OCI-LY1 (cell line): ENCODE measurements at regions not wholly inside any gene's neighbourhood (a gene's known extent, or its start where the extent isn't known, plus 50 kb on each side); places are given as distances from the start of the nearest gene placed in this dataset.

Experiments used
- H2AFZ ChIP-seq: fragments of 200-600 bp; sonication (generic), shearing (Covaris generic); 2 replicates; pipeline ENCODE4 v1.6.0; 2014; ENCODE audit warnings: antibody characterized with exemption, mild to moderate bottlenecking, low read length
- H3F3A ChIP-seq: fragments of 200-600 bp; sonication (generic), shearing (Covaris generic); 2 replicates; pipeline ENCODE4 v1.6.0; 2014; ENCODE audit warnings: mild to moderate bottlenecking, antibody characterized with exemption, low read length, moderate library complexity; ENCODE audit not compliant: insufficient read depth
- H3K27ac ChIP-seq: fragments of 200-600 bp; sonication (generic); 2 replicates; pipeline ENCODE4 v1.5.1; 2014; ENCODE audit warnings: low read length, mixed run types, mild to moderate bottlenecking, low read depth; ENCODE audit not compliant: poor library complexity, severe bottlenecking
- H3K27me3 ChIP-seq: fragments of 200-600 bp; sonication (generic); 2 replicates; pipeline ENCODE4 v1.6.0; 2014; ENCODE audit warnings: antibody characterized with exemption, mild to moderate bottlenecking, low read length, moderate library complexity; ENCODE audit not compliant: insufficient read depth
- H3K36me3 ChIP-seq: fragments of 200-600 bp; sonication (generic); 2 replicates; pipeline ENCODE4 v1.6.1; 2014; ENCODE audit warnings: mild to moderate bottlenecking, antibody characterized with exemption, low read length, moderate library complexity, mixed read lengths; ENCODE audit not compliant: insufficient read depth
- H3K4me1 ChIP-seq: fragments of 200-600 bp; sonication (generic); 2 replicates; pipeline ENCODE4 v1.5.1; 2014; ENCODE audit warnings: mild to moderate bottlenecking, low read length, moderate library complexity; ENCODE audit not compliant: insufficient read depth, severe bottlenecking
- H3K4me2 ChIP-seq: fragments of 200-600 bp; sonication (generic), shearing (Covaris generic); 2 replicates; pipeline ENCODE4 v1.6.1; 2014; ENCODE audit warnings: low read length
- H3K4me3 ChIP-seq: fragments of 200-600 bp; sonication (generic); 2 replicates; pipeline ENCODE4 v1.5.1; 2014; ENCODE audit warnings: low read length, low read depth, mild to moderate bottlenecking, mixed read lengths; ENCODE audit not compliant: poor library complexity, severe bottlenecking
- H3K79me2 ChIP-seq: fragments of 200-600 bp; shearing (Covaris generic); 2 replicates; pipeline ENCODE4 v1.6.1; 2016; ENCODE audit warnings: mixed run types, low read length, mixed read lengths; ENCODE audit not compliant: insufficient read depth
- H3K9ac ChIP-seq: fragments of 200-600 bp; sonication (generic), shearing (Covaris generic); 2 replicates; pipeline ENCODE4 v1.6.1; 2014; ENCODE audit warnings: mild to moderate bottlenecking, low read length, mixed read lengths
- H3K9me2 ChIP-seq: fragments of 200-600 bp; sonication (generic), shearing (Covaris generic); 2 replicates; pipeline ENCODE4 v1.6.1; 2014; ENCODE audit warnings: low read depth, mild to moderate bottlenecking, low read length, mixed read lengths
- H3K9me3 ChIP-seq: fragments of 200-600 bp; shearing (Covaris generic); 2 replicates; pipeline ENCODE4 v1.6.1; 2014; ENCODE audit warnings: low read length, mixed read lengths
- H4K20me1 ChIP-seq: fragments of 200-600 bp; sonication (generic), shearing (Covaris generic); 2 replicates; pipeline ENCODE4 v1.6.0; 2016; ENCODE audit warnings: mild to moderate bottlenecking, low read length; ENCODE audit not compliant: insufficient read depth
- EZH2 ChIP-seq: fragments of 200-600 bp; sonication (generic), shearing (Covaris generic); IDR thresholded peaks from 2 replicates; pipeline ENCODE4 v1.8.0; 2017; ENCODE audit warnings: borderline replicate concordance, mixed run types, mild to moderate bottlenecking, antibody characterized with exemption, low read length, moderate library complexity, mixed read lengths
- TF ChIP-seq, protein P1 (sequence below): fragments of 200-600 bp; sonication (generic), shearing (Covaris generic); IDR thresholded peaks from 2 replicates; pipeline ENCODE4 v1.5.1; 2017; ENCODE audit warnings: mild to moderate bottlenecking, antibody characterized with exemption, low read length, moderate library complexity, mixed read lengths

DNA sequence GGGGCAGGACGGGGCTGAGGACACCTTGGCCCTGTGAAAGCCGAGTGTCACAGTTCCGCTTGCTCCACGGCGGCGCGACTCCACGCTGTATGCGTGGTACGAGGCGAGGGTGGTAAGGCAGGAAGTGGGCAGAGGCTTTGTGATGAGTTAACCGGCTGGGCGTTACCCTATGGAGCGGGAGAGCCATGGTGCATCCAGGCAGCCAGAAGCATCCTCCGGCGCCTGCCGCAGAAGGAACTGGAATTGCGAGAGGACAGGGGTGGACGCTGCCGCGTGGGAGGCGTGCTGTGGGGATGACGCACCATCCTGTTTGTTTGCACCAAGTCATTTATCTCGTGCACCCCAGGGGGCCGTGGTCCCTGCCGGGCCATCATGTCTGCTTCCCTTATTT lies 643.9 kb downstream of the BRD1 start:
- Histone ChIP-seq H3K4me3 (no peak overlapping the region), H3K27me3 (no peaks in the 10 kb centered on the region; the same call in 1 of the 2 replicates), H4K20me1 (no peaks in the 10 kb centered on the region), H3K27ac (no peak overlapping the region), H3K4me1 (no peaks in the 10 kb centered on the region), H3K9me2 (no peaks in the 10 kb centered on the region), H3K9ac (no peak overlapping the region), H3K9me3 (no peaks in the 10 kb centered on the region), H2AFZ (no peak overlapping the region), H3K79me2 (no peaks in the 10 kb centered on the region), H3F3A (no peaks in the 10 kb centered on the region), H3K36me3 (no peaks in the 10 kb centered on the region), H3K4me2 (no peak overlapping the region)
- TF ChIP-seq, protein P1, sequence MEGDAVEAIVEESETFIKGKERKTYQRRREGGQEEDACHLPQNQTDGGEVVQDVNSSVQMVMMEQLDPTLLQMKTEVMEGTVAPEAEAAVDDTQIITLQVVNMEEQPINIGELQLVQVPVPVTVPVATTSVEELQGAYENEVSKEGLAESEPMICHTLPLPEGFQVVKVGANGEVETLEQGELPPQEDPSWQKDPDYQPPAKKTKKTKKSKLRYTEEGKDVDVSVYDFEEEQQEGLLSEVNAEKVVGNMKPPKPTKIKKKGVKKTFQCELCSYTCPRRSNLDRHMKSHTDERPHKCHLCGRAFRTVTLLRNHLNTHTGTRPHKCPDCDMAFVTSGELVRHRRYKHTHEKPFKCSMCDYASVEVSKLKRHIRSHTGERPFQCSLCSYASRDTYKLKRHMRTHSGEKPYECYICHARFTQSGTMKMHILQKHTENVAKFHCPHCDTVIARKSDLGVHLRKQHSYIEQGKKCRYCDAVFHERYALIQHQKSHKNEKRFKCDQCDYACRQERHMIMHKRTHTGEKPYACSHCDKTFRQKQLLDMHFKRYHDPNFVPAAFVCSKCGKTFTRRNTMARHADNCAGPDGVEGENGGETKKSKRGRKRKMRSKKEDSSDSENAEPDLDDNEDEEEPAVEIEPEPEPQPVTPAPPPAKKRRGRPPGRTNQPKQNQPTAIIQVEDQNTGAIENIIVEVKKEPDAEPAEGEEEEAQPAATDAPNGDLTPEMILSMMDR: no peak
- TF ChIP-seq EZH2: no peak

DNA sequence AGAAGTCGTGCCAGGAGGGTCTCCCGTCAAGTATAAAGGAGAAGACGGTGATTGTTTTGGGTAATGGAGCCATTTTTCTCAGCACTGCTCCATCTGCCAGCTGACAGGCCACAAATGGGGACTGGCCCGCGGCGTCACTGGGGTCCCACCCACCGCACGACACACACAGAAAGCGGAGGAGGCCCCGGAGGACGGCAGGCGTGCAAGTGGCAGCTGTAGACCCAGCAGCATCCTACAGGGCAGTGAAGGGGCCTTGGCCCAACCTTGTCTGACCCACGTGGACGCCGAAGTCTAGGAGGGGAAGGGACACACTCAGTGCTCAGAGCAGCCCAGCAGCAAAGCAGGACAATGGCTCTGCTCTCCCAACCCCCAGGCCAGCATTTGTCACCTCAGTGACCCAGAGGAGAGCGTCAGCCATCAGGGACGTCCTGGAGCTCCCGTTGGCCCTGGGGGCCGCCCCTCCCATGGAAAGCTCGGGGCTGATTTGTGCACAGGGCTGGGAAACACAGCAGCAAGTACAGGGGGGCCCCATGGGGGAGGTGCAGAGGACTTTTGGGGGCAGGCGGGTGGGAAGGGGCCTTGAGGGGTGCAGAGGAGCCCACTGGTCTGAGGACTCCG lies 644.4 kb downstream of the BRD1 start:
- Histone ChIP-seq H3K36me3 (no peaks in the 10 kb centered on the region), H2AFZ (no peak overlapping the region), H4K20me1 (no peaks in the 10 kb centered on the region), H3K27ac (no peak overlapping the region), H3K79me2 (no peaks in the 10 kb centered on the region), H3F3A (no peaks in the 10 kb centered on the region), H3K27me3 (no peaks in the 10 kb centered on the region; the same call in 1 of the 2 replicates), H3K4me3 (no peak overlapping the region), H3K9me2 (no peaks in the 10 kb centered on the region), H3K9me3 (no peaks in the 10 kb centered on the region), H3K9ac (no peak overlapping the region), H3K4me1 (no peaks in the 10 kb centered on the region), H3K4me2 (no peak overlapping the region)
- TF ChIP-seq, protein P1: no peak
- no peak for TF ChIP-seq EZH2

DNA sequence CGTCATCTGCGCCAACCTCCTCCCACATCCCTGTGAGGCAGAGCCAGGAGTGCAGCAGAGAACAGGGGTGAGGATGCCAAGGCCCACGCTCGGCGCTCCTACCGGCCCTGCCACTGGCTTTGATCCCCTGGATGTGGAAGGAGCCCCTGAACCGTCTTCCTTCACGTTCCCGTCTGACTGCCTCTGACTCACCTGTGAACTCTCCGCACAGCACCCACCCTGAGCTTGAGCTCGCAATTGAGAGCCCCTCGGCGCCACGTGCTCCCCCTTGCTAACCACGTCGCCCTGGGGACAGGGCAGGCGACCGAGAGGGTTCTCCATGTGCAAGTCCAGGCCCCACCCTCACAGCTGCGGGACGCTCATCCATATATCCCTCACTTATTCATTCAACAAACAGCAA lies 645.3 kb downstream of the BRD1 start:
- Histone ChIP-seq H2AFZ (no peak overlapping the region), H3F3A (no peaks in the 10 kb centered on the region), H3K9me3 (no peaks in the 10 kb centered on the region)

More for the DNA sequence above, 645.3 kb downstream of the BRD1 start:
- Histone ChIP-seq H3K4me3 (no peak overlapping the region), H3K4me1 (no peaks in the 10 kb centered on the region), H3K27ac (no peak overlapping the region), H4K20me1 (no peaks in the 10 kb centered on the region), H3K27me3 (no peaks in the 10 kb centered on the region), H3K9ac (no peak overlapping the region), H3K4me2 (no peak overlapping the region), H3K36me3 (no peaks in the 10 kb centered on the region), H3K9me2 (no peaks in the 10 kb centered on the region), H3K79me2 (no peaks in the 10 kb centered on the region)
- no peak for TF ChIP-seq EZH2
- TF ChIP-seq, protein P1: no peak
